Liver (tissue), 3 donors: ENCODE measurements at regions not wholly inside any gene's neighbourhood (a gene's known extent, or its start where the extent isn't known, plus 50 kb on each side); places are given as distances from the start of the nearest gene placed in this dataset.

Experiments used
- CTCF ChIP-seq: fragments of 150-350 bp; IDR thresholded peaks from 2 replicates; pipeline ENCODE4 v1.5.1; 2017; ENCODE audit warnings: improper control_type of control experiment, low read depth, low read length; ENCODE audit not compliant: missing input control
- EGR1 ChIP-seq, 2 donors: IDR thresholded peaks; 2 replicates each; pipeline ENCODE4 v1.6.1; 2016 to 2018; ENCODE audit warnings: antibody characterized with exemption in 2 of 2, low read depth in 2 of 2
- FOXA1 ChIP-seq: IDR thresholded peaks from 2 replicates; pipeline ENCODE4 v1.6.1; 2016; ENCODE audit warnings: antibody characterized with exemption
- GABPA ChIP-seq, 2 donors: IDR thresholded peaks in 1 of 2; conservative IDR thresholded peaks in 1 of 2; 2 replicates each; pipeline ENCODE4 v1.6.1; 2016; ENCODE audit warnings: antibody characterized with exemption in 2 of 2, mild to moderate bottlenecking in 1 of 2, moderate library complexity in 1 of 2
- MAX ChIP-seq: IDR thresholded peaks from 2 replicates; pipeline ENCODE4 v1.6.1; 2016; ENCODE audit warnings: antibody characterized with exemption
- RAD21 ChIP-seq, 2 donors: IDR thresholded peaks; 2 replicates each; pipeline ENCODE4 v1.6.1; 2016; ENCODE audit warnings: antibody characterized with exemption in 2 of 2, mild to moderate bottlenecking in 2 of 2
- REST ChIP-seq: IDR thresholded peaks from 2 replicates; pipeline ENCODE4 v1.6.1; 2016; ENCODE audit warnings: antibody characterized with exemption, mild to moderate bottlenecking
- SP1 ChIP-seq: IDR thresholded peaks from 2 replicates; pipeline ENCODE4 v1.6.1; 2018; ENCODE audit warnings: antibody characterized with exemption, mild to moderate bottlenecking
- donor health status: healthy.
- donor health status: healthy.

- TF ChIP-seq FOXA1 (no peak), CTCF (no peak), REST (no peak), EGR1 (IDR thresholded peaks at IDR 0.05; ENCODE audit: low read depth in 2 of 2) (no peak), SP1 (peak; percentile 14), GABPA (IDR thresholded peaks at IDR 0.05 in 1 of 2, conservative IDR thresholded peaks at IDR 0.05 in 1 of 2) (no peak), RAD21 (IDR thresholded peaks at IDR 0.05) (no peak), MAX (no peak)
Measured at GRCh38 chr2:53452957-53453748, 314.5 kb upstream of the CHAC2 start.
